GM23338 (cell line): ENCODE measurements at regions not wholly inside any gene's neighbourhood (a gene's known extent, or its start where the extent isn't known, plus 50 kb on each side); places are given as distances from the start of the nearest gene placed in this dataset.

Source experiments
- CREB1 ChIP-seq: fragments of 250-450 bp; sonication (Bioruptor Pico); IDR thresholded peaks from 2 replicates; pipeline ENCODE4 v1.5.0; 2020; ENCODE audit warnings: low read depth, mild to moderate bottlenecking, moderate library complexity
- ETS1 ChIP-seq: IDR thresholded peaks from 2 replicates; pipeline ENCODE4 v1.6.1; 2016; ENCODE audit warnings: antibody characterized with exemption
- EZH2 ChIP-seq: fragments of 200-600 bp; sonication (generic); IDR thresholded peaks from one replicate; pipeline ENCODE4 v1.8.0; 2017; ENCODE audit warnings: antibody characterized with exemption, mild to moderate bottlenecking, low read depth; ENCODE audit not compliant: unreplicated experiment
- EZH2phosphoT487 ChIP-seq: fragments of 200-600 bp; sonication (generic); IDR thresholded peaks from one replicate; pipeline ENCODE4 v1.8.1; 2018; ENCODE audit warnings: antibody characterized with exemption; ENCODE audit not compliant: unreplicated experiment
- JUNB ChIP-seq: IDR thresholded peaks from one replicate; pipeline ENCODE4 v1.6.1; 2016; ENCODE audit warnings: antibody characterized with exemption; ENCODE audit not compliant: unreplicated experiment
- NANOG ChIP-seq: IDR thresholded peaks from 2 replicates; pipeline ENCODE4 v1.6.1; 2016; ENCODE audit warnings: antibody characterized with exemption, borderline replicate concordance
- POLR2AphosphoS5 ChIP-seq: IDR thresholded peaks from 2 replicates; pipeline ENCODE4 v1.6.1; 2016; ENCODE audit warnings: antibody characterized with exemption, low read depth
- REST ChIP-seq: IDR thresholded peaks from one replicate; pipeline ENCODE4 v1.6.1; 2018; ENCODE audit warnings: antibody characterized with exemption; ENCODE audit not compliant: unreplicated experiment
- ZNF114 ChIP-seq: fragments of 250-450 bp; sonication (Bioruptor Pico); IDR thresholded peaks from 2 replicates; pipeline ENCODE4 v1.5.0; 2020; ENCODE audit warnings: mild to moderate bottlenecking, moderate library complexity
- ZNF331 ChIP-seq: fragments of 250-450 bp; sonication (Bioruptor Pico); IDR thresholded peaks from 2 replicates; pipeline ENCODE4 v1.5.0; 2020; ENCODE audit warnings: low read depth, mild to moderate bottlenecking, moderate library complexity
- TF ChIP-seq, protein P1 (sequence below), 2 experiments: fragments of 200-600 bp in 1 of 2; sonication (generic) in 1 of 2; conservative IDR thresholded peaks; 2 replicates each; pipeline versions ENCODE4 v1.5.1 to v1.6.1; 2016 to 2017; ENCODE audit warnings: antibody characterized with exemption in 2 of 2, low read depth in 2 of 2, mild to moderate bottlenecking in 2 of 2, moderate library complexity in 1 of 2
- TF ChIP-seq, protein P2 (sequence below): fragments of 250-450 bp; sonication (Bioruptor Pico); IDR thresholded peaks from 2 replicates; pipeline ENCODE4 v1.5.0; 2020; ENCODE audit warnings: mild to moderate bottlenecking, moderate library complexity

- TF ChIP-seq, protein P1, sequence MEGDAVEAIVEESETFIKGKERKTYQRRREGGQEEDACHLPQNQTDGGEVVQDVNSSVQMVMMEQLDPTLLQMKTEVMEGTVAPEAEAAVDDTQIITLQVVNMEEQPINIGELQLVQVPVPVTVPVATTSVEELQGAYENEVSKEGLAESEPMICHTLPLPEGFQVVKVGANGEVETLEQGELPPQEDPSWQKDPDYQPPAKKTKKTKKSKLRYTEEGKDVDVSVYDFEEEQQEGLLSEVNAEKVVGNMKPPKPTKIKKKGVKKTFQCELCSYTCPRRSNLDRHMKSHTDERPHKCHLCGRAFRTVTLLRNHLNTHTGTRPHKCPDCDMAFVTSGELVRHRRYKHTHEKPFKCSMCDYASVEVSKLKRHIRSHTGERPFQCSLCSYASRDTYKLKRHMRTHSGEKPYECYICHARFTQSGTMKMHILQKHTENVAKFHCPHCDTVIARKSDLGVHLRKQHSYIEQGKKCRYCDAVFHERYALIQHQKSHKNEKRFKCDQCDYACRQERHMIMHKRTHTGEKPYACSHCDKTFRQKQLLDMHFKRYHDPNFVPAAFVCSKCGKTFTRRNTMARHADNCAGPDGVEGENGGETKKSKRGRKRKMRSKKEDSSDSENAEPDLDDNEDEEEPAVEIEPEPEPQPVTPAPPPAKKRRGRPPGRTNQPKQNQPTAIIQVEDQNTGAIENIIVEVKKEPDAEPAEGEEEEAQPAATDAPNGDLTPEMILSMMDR (conservative IDR thresholded peaks at IDR 0.05; ENCODE audit: low read depth in 2 of 2), result no peak
- TF ChIP-seq REST (no peak), EZH2 (no peak), POLR2AphosphoS5 (no peak), JUNB (no peak), EZH2phosphoT487 (no peak), CREB1 (CRISPR knock-in tag) (no peak), NANOG (0 out of 2 replicates have a peak, but pooled peaks have one; percentile 16), ZNF114 (CRISPR knock-in tag) (no peak), ETS1 (no peak), ZNF331 (CRISPR knock-in tag) (no peak)
- TF ChIP-seq, protein P2, sequence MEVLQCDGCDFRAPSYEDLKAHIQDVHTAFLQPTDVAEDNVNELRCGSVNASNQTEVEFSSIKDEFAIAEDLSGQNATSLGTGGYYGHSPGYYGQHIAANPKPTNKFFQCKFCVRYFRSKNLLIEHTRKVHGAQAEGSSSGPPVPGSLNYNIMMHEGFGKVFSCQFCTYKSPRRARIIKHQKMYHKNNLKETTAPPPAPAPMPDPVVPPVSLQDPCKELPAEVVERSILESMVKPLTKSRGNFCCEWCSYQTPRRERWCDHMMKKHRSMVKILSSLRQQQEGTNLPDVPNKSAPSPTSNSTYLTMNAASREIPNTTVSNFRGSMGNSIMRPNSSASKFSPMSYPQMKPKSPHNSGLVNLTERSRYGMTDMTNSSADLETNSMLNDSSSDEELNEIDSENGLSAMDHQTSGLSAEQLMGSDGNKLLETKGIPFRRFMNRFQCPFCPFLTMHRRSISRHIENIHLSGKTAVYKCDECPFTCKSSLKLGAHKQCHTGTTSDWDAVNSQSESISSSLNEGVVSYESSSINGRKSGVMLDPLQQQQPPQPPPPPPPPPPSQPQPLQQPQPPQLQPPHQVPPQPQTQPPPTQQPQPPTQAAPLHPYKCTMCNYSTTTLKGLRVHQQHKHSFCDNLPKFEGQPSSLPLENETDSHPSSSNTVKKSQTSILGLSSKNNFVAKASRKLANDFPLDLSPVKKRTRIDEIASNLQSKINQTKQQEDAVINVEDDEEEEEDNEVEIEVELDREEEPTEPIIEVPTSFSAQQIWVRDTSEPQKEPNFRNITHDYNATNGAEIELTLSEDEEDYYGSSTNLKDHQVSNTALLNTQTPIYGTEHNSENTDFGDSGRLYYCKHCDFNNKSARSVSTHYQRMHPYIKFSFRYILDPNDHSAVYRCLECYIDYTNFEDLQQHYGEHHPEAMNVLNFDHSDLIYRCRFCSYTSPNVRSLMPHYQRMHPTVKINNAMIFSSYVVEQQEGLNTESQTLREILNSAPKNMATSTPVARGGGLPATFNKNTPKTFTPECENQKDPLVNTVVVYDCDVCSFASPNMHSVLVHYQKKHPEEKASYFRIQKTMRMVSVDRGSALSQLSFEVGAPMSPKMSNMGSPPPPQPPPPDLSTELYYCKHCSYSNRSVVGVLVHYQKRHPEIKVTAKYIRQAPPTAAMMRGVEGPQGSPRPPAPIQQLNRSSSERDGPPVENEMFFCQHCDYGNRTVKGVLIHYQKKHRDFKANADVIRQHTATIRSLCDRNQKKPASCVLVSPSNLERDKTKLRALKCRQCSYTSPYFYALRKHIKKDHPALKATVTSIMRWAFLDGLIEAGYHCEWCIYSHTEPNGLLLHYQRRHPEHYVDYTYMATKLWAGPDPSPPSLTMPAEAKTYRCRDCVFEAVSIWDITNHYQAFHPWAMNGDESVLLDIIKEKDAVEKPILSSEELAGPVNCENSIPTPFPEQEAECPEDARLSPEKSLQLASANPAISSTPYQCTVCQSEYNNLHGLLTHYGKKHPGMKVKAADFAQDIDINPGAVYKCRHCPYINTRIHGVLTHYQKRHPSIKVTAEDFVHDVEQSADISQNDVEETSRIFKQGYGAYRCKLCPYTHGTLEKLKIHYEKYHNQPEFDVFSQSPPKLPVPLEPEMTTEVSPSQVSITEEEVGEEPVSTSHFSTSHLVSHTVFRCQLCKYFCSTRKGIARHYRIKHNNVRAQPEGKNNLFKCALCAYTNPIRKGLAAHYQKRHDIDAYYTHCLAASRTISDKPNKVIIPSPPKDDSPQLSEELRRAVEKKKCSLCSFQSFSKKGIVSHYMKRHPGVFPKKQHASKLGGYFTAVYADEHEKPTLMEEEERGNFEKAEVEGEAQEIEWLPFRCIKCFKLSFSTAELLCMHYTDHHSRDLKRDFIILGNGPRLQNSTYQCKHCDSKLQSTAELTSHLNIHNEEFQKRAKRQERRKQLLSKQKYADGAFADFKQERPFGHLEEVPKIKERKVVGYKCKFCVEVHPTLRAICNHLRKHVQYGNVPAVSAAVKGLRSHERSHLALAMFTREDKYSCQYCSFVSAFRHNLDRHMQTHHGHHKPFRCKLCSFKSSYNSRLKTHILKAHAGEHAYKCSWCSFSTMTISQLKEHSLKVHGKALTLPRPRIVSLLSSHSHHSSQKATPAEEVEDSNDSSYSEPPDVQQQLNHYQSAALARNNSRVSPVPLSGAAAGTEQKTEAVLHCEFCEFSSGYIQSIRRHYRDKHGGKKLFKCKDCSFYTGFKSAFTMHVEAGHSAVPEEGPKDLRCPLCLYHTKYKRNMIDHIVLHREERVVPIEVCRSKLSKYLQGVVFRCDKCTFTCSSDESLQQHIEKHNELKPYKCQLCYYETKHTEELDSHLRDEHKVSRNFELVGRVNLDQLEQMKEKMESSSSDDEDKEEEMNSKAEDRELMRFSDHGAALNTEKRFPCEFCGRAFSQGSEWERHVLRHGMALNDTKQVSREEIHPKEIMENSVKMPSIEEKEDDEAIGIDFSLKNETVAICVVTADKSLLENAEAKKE (CRISPR knock-in tag), result no peak
These were observed 1091.2 kb upstream of the LRRTM1 start for GRCh38 chr2:81395746-81396145.
